GM18502 (cell line): ENCODE measurements at regions not wholly inside any gene's neighbourhood (a gene's known extent, or its start where the extent isn't known, plus 50 kb on each side); places are given as distances from the start of the nearest gene placed in this dataset.

Experiments
- ATAC-seq: cut with Tn5 transposase; IDR thresholded peaks from one replicate; pipeline ENCODE4 v1.9.1; 2021; ENCODE audit warnings: mild to moderate bottlenecking; ENCODE audit not compliant: unreplicated experiment, poor library complexity

DNA sequence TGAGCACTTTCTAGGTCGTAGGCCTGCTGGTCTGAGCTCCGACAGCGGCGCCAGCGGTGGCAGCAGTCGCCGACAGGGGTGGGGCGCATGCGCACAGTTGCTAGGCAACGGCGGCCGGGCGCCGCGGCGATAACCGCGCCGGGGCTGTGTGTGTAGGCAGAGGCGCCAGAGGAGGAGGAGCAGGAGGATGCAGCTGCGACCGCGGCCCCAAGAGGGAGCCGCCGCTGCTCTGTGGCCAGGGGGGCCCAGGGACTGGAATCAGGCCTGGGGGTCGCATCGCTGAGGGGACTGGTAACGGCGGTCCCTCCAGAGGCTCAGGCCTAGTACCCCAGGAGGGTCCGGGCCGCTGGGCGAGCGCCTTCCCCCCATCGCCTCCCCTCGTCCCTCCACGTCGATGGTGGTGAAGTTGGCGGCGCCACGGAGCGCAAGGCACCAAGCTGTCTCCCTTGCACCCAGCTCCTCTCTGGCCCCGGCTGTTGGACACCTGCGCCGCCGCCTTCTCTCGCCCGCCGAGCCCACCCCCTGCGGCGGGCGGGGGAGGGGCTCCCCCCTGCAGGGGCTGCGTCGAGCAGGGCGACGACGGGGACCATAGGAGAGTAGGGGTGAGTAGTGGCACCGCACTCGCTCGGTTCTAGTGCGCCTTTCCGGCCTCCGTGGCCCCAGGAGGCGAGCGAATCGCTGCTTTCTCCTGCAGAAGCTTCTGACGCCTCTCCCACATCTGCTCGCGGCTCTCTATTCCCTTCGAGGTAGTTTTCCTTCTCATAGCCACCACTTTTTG is 58.6 kb upstream of the ZC4H2 start, which contains the start of gene ZC3H12B:
Gene ZC3H12B, plus strand, starts transcription at position 159 of the 778 bp plus-strand sequence.
- peak; percentile 97 for ATAC-seq

DNA sequence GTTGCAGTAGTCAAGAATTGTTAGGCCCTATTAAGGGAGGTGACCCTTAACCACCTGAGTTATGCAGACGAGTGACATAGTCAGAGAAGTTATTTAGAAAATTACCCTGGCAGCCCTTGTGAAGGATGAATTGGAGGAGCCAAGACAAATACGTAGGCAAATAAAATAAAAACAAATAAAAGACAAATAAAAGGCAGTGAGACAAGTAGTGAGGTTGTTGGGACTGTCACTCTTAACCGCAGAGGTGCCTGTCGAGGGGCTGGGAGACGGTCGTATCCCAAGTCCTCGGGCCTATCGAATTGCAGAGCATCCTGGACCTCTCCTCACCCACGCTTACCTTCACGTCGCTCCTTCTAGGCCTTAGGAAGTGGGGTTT is 58.0 kb upstream of the ZC4H2 start:
- no peak for ATAC-seq
